Thyroid gland (tissue), 4 donors: ENCODE measurements at regions not wholly inside any gene's neighbourhood (a gene's known extent, or its start where the extent isn't known, plus 50 kb on each side); places are given as distances from the start of the nearest gene placed in this dataset.
"Not testable (repeated sequence)": the region's sequence is repeated elsewhere in the genome, so short reads cannot be mapped to it uniquely, and the experiment has no call there.

ENCODE experiments used
- DNase-seq, 2 donors: peaks; one replicate each; pipeline ENCODE4 v3.0.0-alpha.2; 2019
- H3K27ac ChIP-seq, 3 donors: fragments of 200-600 bp; sonication (generic); 1 replicate in 2 of 3; 2 replicates in 1 of 3; pipeline ENCODE4 v1.5.1; 2016 to 2019; ENCODE audit warnings: mild to moderate bottlenecking in 1 of 3, moderate library complexity in 1 of 3
- H3K27me3 ChIP-seq: fragments of 200-600 bp; sonication (generic); one replicate; pipeline ENCODE4 v1.5.1; 2019
- H3K36me3 ChIP-seq, 2 donors: fragments of 200-600 bp; sonication (generic); one replicate each; pipeline ENCODE4 v1.5.1; 2016 to 2019
- H3K4me1 ChIP-seq, 2 donors: fragments of 200-600 bp; sonication (generic); one replicate each; pipeline ENCODE4 v1.5.1; 2017 to 2019
- H3K4me3 ChIP-seq, 3 donors: fragments of 200-600 bp; sonication (generic); replicated peaks in 1 of 3; 1 replicate in 2 of 3; 2 replicates in 1 of 3; pipeline ENCODE4 v1.5.1; 2016; ENCODE audit warnings: mild to moderate bottlenecking in 1 of 3
- H3K9me3 ChIP-seq: fragments of 200-600 bp; sonication (generic); one replicate; pipeline ENCODE4 v1.5.1; 2017
- CTCF ChIP-seq, 6 experiments: fragments of 200-600 bp in 3 of 6; fragments of 450-650 bp in 3 of 6; sonication (generic) in 3 of 6; IDR thresholded peaks; one replicate each; pipeline ENCODE4 v1.5.1; 2016 to 2019; ENCODE audit warnings: antibody characterized with exemption in 6 of 6, mild to moderate bottlenecking in 2 of 6, inconsistent platforms in 1 of 6, moderate library complexity in 1 of 6
- POLR2A ChIP-seq, 2 donors: fragments of 450-650 bp; IDR thresholded peaks; one replicate each; pipeline ENCODE4 v1.6.1; 2017; ENCODE audit warnings: antibody characterized with exemption in 2 of 2, mild to moderate bottlenecking in 2 of 2, moderate library complexity in 1 of 2
- WGBS, 2 donors: methylation state at CpG; one replicate each; pipeline ENCODE4 v1.1.5; 2017; 5-methylcytosine and 5-hydroxymethylcytosine counted together
- intact Hi-C: fragments of 100-400 bp; cut with DNase I; formaldehyde crosslinking; loops from one replicate; pipeline ENCODE4 v1.15.1; 2023

GRCh38 chr14:76293221-76293620, 82.7 kb upstream of the ESRRB start:
- Histone ChIP-seq H3K9me3 (no peaks in the 10 kb centered on the region), H3K36me3 (no peaks in the 10 kb centered on the region), H3K4me1 (no peaks in the 10 kb centered on the region), H3K27me3 (no peaks in the 10 kb centered on the region), H3K4me3 (no peak overlapping the region), H3K27ac (no peak overlapping the region)
- intact Hi-C loops = no loop called here
- TF ChIP-seq POLR2A (IDR thresholded peaks at IDR 0.05) = no peak
- TF ChIP-seq CTCF (IDR thresholded peaks at IDR 0.05) = no peak
- DNase-seq = no peak
- 91 to 97% methylated on average over 3 of the region's 3 CpGs for WGBS, 2 donors

GRCh38 chr14:76293923-76294322, 82.0 kb upstream of the ESRRB start:
- H3K4me3 ChIP-seq = no peak overlapping the region
- H3K4me1 ChIP-seq = no peaks in the 10 kb centered on the region
- no peak overlapping the region for H3K27ac ChIP-seq
- 63 to 65% methylated on average over 3 of the region's 3 CpGs for WGBS, 2 donors
- no peak for DNase-seq
- no peak for TF ChIP-seq CTCF (IDR thresholded peaks at IDR 0.05)
- no peak for TF ChIP-seq POLR2A (IDR thresholded peaks at IDR 0.05)
- H3K36me3 ChIP-seq = no peaks in the 10 kb centered on the region
- no peaks in the 10 kb centered on the region for H3K9me3 ChIP-seq
- H3K27me3 ChIP-seq = no peaks in the 10 kb centered on the region
- intact Hi-C loops = no loop called here

GRCh38 chr14:76294876-76295275, 81.1 kb upstream of the ESRRB start:
- TF ChIP-seq CTCF (IDR thresholded peaks at IDR 0.05) (no peak), POLR2A (IDR thresholded peaks at IDR 0.05) (no peak)
- no peaks in the 10 kb centered on the region for H3K4me1 ChIP-seq
- no peak overlapping the region for H3K4me3 ChIP-seq
- H3K27me3 ChIP-seq = no peaks in the 10 kb centered on the region
- 92% methylated on average over 3 of the region's 3 CpGs for WGBS, 2 donors
- intact Hi-C loops = no loop called here
- H3K36me3 ChIP-seq = no peaks in the 10 kb centered on the region
- no peak overlapping the region for H3K27ac ChIP-seq
- H3K9me3 ChIP-seq = no peaks in the 10 kb centered on the region
- DNase-seq = no peak

- no peak overlapping the region for H3K27ac ChIP-seq
- no peak overlapping the region for H3K4me3 ChIP-seq
- DNase-seq = no peak
- H3K27me3 ChIP-seq = no peaks in the 10 kb centered on the region
- intact Hi-C loops = no loop called here
- H3K36me3 ChIP-seq = no peaks in the 10 kb centered on the region
- no peaks in the 10 kb centered on the region for H3K4me1 ChIP-seq
- 97% methylated on average over 5 of the region's 5 CpGs for WGBS, 2 donors
- TF ChIP-seq POLR2A (IDR thresholded peaks at IDR 0.05) = no peak
- no peak for TF ChIP-seq CTCF (IDR thresholded peaks at IDR 0.05)
- H3K9me3 ChIP-seq = no peaks in the 10 kb centered on the region
These were observed 77.0 kb upstream of the ESRRB start for GRCh38 chr14:76298896-76299295.

GRCh38 chr14:76303188-76303587, 72.7 kb upstream of the ESRRB start:
- H3K27ac ChIP-seq, H3K27me3 ChIP-seq, intact Hi-C loops, H3K9me3 ChIP-seq, H3K4me3 ChIP-seq, DNase-seq, H3K4me1 ChIP-seq, H3K36me3 ChIP-seq: not testable (repeated sequence)
- 81 to 85% methylated on average over 7 of the region's 7 CpGs for WGBS, 2 donors
